ENCODE measurements at regions not wholly inside any gene's neighbourhood (a gene's known extent, or its start where the extent isn't known, plus 50 kb on each side); places are given as distances from the start of the nearest gene placed in this dataset.

GRCh38 chr3:99356696-99357095 lies 281.7 kb upstream of the COL8A1 start:
- Histone ChIP-seq H3K4me3 (ENCODE audit: low read depth, low read length, poor library complexity, severe bottlenecking) (no peak overlapping the region), H3K9me2 (ENCODE audit: insufficient read depth, low read length) (no peaks in the 10 kb centered on the region), H3K4me1 (ENCODE audit: insufficient read depth, low read length, poor library complexity, severe bottlenecking) (no peaks in the 10 kb centered on the region), H3K36me3 (ENCODE audit: insufficient read depth, low read length) (no peaks in the 10 kb centered on the region), H3K9me3 (ENCODE audit: low read length) (no peaks in the 10 kb centered on the region), H3K27ac (ENCODE audit: low read depth, low read length, poor library complexity, severe bottlenecking) (no peak overlapping the region), H4K20me1 (ENCODE audit: insufficient read depth, low read length) (no peaks in the 10 kb centered on the region), H3K79me2 (ENCODE audit: insufficient read depth, low read depth, low read length) (no peaks in the 10 kb centered on the region), H2AFZ (ENCODE audit: low read length) (no peak overlapping the region), H3K4me2 (ENCODE audit: low read length) (no peak overlapping the region)
- no TSS peak for BruUV-seq (replicated peaks)
- ChIA-PET POLR2A (no interaction called here), CTCF (ENCODE audit: unreplicated experiment) (no interaction called here)
- no peak for DNase-seq (ENCODE audit: low spot score)
- intact Hi-C loops (cut with micrococcal nuclease; ENCODE audit: unreplicated experiment): no loop called here
- no peak for TF ChIP-seq CTCF (conservative IDR thresholded peaks at IDR 0.05; ENCODE audit: low read length)
- no peak for TF ChIP-seq EZH2phosphoT487 (IDR thresholded peaks at IDR 0.05; ENCODE audit: borderline replicate concordance, low read depth, low read length)

GRCh38 chr3:99355465-99355864 lies 282.9 kb upstream of the COL8A1 start:
- no peak for TF ChIP-seq EZH2phosphoT487 (IDR thresholded peaks at IDR 0.05; ENCODE audit: borderline replicate concordance, low read depth, low read length)
- no peak for TF ChIP-seq CTCF (conservative IDR thresholded peaks at IDR 0.05; ENCODE audit: low read length)
- no peak overlapping the region for H3K27ac ChIP-seq (ENCODE audit: low read depth, low read length, poor library complexity, severe bottlenecking)
- H3K79me2 ChIP-seq (ENCODE audit: insufficient read depth, low read depth, low read length): no peaks in the 10 kb centered on the region
- no peak for DNase-seq (ENCODE audit: low spot score)
- no peaks in the 10 kb centered on the region for H3K4me1 ChIP-seq (ENCODE audit: insufficient read depth, low read length, poor library complexity, severe bottlenecking)
- H4K20me1 ChIP-seq (ENCODE audit: insufficient read depth, low read length): no peaks in the 10 kb centered on the region
- no TSS peak for BruUV-seq (replicated peaks)
- H3K9me3 ChIP-seq (ENCODE audit: low read length): no peaks in the 10 kb centered on the region
- intact Hi-C loops (cut with micrococcal nuclease; ENCODE audit: unreplicated experiment): no loop called here
- H3K9me2 ChIP-seq (ENCODE audit: insufficient read depth, low read length): no peaks in the 10 kb centered on the region
- CTCF ChIA-PET (ENCODE audit: unreplicated experiment): no interaction called here
- no peak overlapping the region for H3K4me3 ChIP-seq (ENCODE audit: low read depth, low read length, poor library complexity, severe bottlenecking)
- no peak overlapping the region for H2AFZ ChIP-seq (ENCODE audit: low read length)
- H3K4me2 ChIP-seq (ENCODE audit: low read length): no peak overlapping the region
- POLR2A ChIA-PET: no interaction called here
- H3K36me3 ChIP-seq (ENCODE audit: insufficient read depth, low read length): no peaks in the 10 kb centered on the region

GRCh38 chr3:99352811-99353210 lies 285.6 kb upstream of the COL8A1 start:
- no TSS peak for BruUV-seq (replicated peaks)
- ChIA-PET POLR2A (no interaction called here), CTCF (ENCODE audit: unreplicated experiment) (no interaction called here)
- no peaks in the 10 kb centered on the region for H3K79me2 ChIP-seq (ENCODE audit: insufficient read depth, low read depth, low read length)
- DNase-seq (ENCODE audit: low spot score): no peak
- H3K4me2 ChIP-seq (ENCODE audit: low read length): no peak overlapping the region
- H3K36me3 ChIP-seq (ENCODE audit: insufficient read depth, low read length): no peaks in the 10 kb centered on the region
- TF ChIP-seq EZH2phosphoT487 (IDR thresholded peaks at IDR 0.05; ENCODE audit: borderline replicate concordance, low read depth, low read length): no peak
- TF ChIP-seq CTCF (conservative IDR thresholded peaks at IDR 0.05; ENCODE audit: low read length): no peak
- H3K9me2 ChIP-seq (ENCODE audit: insufficient read depth, low read length): no peaks in the 10 kb centered on the region
- intact Hi-C loops (cut with micrococcal nuclease; ENCODE audit: unreplicated experiment): no loop called here
- H3K4me3 ChIP-seq (ENCODE audit: low read depth, low read length, poor library complexity, severe bottlenecking): no peak overlapping the region
- H4K20me1 ChIP-seq (ENCODE audit: insufficient read depth, low read length): no peaks in the 10 kb centered on the region
- no peaks in the 10 kb centered on the region for H3K9me3 ChIP-seq (ENCODE audit: low read length)
- no peak overlapping the region for H2AFZ ChIP-seq (ENCODE audit: low read length)
- no peaks in the 10 kb centered on the region for H3K4me1 ChIP-seq (ENCODE audit: insufficient read depth, low read length, poor library complexity, severe bottlenecking)
- no peak overlapping the region for H3K27ac ChIP-seq (ENCODE audit: low read depth, low read length, poor library complexity, severe bottlenecking)
